Stimulated activated memory B cell treated with anti-CD40 and anti-IgM and Interleukin-4, amounts not matched to agents 10 μg/mL and 1 μg/mL and 100 μg/mL, for 72 hours (primary cell): ENCODE measurements at regions not wholly inside any gene's neighbourhood (a gene's known extent, or its start where the extent isn't known, plus 50 kb on each side); places are given as distances from the start of the nearest gene placed in this dataset.
"Not testable (repeated sequence)": the region's sequence is repeated elsewhere in the genome, so short reads cannot be mapped to it uniquely, and the experiment has no call there.

Experiments used
- ATAC-seq: fragments of 150-1000 bp; cut with Tn5 transposase; 2 replicates; pipeline ENCODE4 v1.10.0; 2021
- H3K27ac Mint-ChIP-seq: one replicate; pipeline ENCODE4 v1.8.0; 2022; ENCODE audit warnings: mild to moderate bottlenecking, mixed read lengths
- H3K27me3 Mint-ChIP-seq: one replicate; pipeline ENCODE4 v1.8.0; 2022; ENCODE audit warnings: mixed read lengths
- H3K36me3 Mint-ChIP-seq: one replicate; pipeline ENCODE4 v1.8.0; 2022; ENCODE audit warnings: mixed read lengths
- H3K4me1 Mint-ChIP-seq: one replicate; pipeline ENCODE4 v1.8.0; 2022; ENCODE audit warnings: mixed read lengths
- H3K4me3 Mint-ChIP-seq: one replicate; pipeline ENCODE4 v1.8.0; 2022; ENCODE audit warnings: mild to moderate bottlenecking, moderate library complexity, mixed read lengths
- H3K9me3 Mint-ChIP-seq: one replicate; pipeline ENCODE4 v1.8.0; 2022; ENCODE audit warnings: mixed read lengths

DNA sequence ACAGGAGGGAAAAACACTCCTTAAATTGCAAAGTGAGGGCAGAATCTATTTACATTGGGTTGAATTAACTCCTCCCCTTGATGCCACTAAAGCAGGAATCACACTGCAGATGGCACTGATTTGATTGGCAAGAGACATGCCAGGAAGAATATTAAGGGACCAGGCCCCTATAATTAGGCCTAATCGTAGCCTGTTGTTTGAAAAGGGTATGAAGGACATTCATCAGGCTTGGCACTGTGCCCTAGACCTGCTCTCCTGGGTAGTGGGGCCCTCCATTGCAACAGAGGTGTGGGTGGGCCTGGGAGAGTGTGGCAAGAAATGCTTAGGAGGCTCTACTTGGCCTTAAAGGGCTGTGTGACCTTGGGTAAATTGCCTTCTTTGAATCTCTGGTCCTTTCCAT lies 102.3 kb downstream of the SINHCAF start:
- H3K4me3 Mint-ChIP-seq, ATAC-seq, H3K36me3 Mint-ChIP-seq: not testable (repeated sequence)

DNA sequence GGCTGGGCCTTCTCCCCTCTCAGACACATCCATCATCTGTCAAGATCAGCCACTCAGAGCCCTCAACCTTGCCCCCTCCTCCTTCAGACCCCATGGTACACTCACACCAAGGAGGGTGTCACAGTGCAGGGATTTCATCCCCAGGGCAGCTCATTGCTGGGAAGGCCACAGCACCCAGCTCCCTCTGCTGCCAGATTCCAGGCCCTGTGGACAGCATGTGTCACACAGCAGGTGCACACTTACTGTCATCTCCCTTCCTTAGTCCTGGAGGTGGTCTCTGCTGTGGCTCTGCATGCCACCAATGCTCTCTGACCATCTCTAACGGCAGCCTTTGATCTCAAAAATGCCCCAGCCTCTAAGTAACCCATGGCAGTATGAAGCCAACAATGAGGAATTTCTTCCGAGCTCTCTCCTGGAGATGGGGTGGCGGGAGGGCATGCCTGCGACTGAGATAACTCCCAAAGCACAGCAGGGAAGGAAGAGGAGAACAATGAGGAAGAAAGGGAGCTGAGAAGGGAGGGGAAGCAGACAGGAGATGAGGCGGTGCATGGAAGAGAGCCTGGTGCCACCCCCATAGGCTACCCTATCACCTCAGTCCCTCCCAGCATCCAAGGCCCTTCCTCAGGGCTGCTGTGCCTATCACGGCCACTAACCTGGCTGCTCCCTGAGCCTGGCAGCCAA lies 101.0 kb downstream of the SINHCAF start:
- peaks cover 4% of the 10 kb centered on the region for H3K27me3 Mint-ChIP-seq
- no peak overlapping the region for H3K4me3 Mint-ChIP-seq
- H3K36me3 Mint-ChIP-seq = no peaks in the 10 kb centered on the region
- no peak for ATAC-seq
- H3K27ac Mint-ChIP-seq = no peak overlapping the region
- H3K4me1 Mint-ChIP-seq = no peaks in the 10 kb centered on the region
- no peaks in the 10 kb centered on the region for H3K9me3 Mint-ChIP-seq

More for the DNA sequence above, 102.3 kb downstream of the SINHCAF start:
- H3K4me1 Mint-ChIP-seq, H3K9me3 Mint-ChIP-seq, H3K27ac Mint-ChIP-seq: not testable (repeated sequence)
- H3K27me3 Mint-ChIP-seq = peaks cover 14% of the 10 kb centered on the region

DNA sequence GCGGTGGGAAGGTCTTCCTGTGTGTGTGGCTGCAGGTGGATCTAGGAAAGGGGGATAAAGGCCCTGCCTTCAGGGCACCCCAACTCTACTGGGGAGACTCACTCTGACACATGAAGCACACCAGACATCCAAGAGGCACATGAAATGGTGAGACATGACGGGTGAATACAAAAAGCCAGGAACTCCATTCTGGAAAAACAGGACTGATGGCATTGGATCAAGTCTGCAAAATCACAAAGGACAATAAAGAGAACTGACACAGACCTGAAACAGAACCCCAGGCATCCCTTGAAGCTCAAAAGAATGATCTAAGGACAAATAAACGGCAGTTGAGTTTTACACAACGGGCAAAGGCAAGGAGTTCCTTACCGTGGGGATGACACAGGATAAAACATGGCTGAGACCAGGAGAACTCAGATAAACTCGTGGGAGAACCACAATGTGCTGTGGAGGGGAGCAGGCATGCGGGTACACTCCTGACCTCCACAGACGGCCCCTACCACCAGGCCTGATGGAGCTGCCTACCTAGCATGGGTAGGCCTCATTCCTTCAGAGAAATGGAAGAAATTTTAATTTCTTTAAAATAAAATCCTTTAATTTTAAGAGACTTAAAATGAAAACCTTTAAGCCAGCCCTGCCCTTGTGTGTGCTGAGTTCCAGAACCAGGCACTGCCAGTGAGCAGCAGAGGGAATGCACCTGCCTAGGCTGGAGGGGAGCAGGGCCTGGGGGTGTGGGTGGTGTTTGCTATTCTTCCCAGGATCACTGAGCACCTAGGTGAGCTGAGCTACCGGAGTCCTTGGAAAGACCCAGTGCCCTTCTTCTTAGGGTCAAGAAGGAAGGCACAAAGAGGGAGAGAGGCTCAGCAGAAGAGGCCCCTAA lies 100.1 kb downstream of the SINHCAF start:
- H3K9me3 Mint-ChIP-seq = no peaks in the 10 kb centered on the region
- H3K36me3 Mint-ChIP-seq = no peaks in the 10 kb centered on the region
- no peaks in the 10 kb centered on the region for H3K4me1 Mint-ChIP-seq
- no peak overlapping the region for H3K4me3 Mint-ChIP-seq
- no peaks in the 10 kb centered on the region for H3K27me3 Mint-ChIP-seq
- ATAC-seq = no peak
- H3K27ac Mint-ChIP-seq = no peak overlapping the region

DNA sequence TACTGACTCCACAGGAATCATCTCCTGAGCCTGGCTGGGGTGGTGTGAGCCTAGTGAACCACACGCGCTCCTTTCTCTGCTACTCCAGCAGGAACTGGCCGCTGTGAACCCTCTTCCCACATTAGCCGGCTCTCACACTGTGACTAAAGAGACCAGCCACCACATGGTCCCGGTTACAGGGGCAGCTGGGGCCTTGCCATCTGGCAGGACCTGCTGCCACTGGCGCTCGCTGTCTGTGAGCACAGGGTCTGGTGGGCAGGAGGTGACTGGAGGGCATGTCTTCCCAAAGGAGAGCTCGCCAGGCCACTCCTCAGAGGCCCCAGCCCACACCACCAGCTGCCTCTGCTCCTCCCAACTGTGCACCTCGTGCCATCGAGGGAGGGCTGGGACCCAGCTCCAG lies 99.3 kb downstream of the SINHCAF start:
- H3K27me3 Mint-ChIP-seq = peaks cover 4% of the 10 kb centered on the region
- no peaks in the 10 kb centered on the region for H3K4me1 Mint-ChIP-seq
- H3K4me3 Mint-ChIP-seq = no peak overlapping the region
- peaks cover 3% of the 10 kb centered on the region for H3K9me3 Mint-ChIP-seq
- H3K36me3 Mint-ChIP-seq = no peaks in the 10 kb centered on the region
- no peak for ATAC-seq
- H3K27ac Mint-ChIP-seq = no peak overlapping the region

DNA sequence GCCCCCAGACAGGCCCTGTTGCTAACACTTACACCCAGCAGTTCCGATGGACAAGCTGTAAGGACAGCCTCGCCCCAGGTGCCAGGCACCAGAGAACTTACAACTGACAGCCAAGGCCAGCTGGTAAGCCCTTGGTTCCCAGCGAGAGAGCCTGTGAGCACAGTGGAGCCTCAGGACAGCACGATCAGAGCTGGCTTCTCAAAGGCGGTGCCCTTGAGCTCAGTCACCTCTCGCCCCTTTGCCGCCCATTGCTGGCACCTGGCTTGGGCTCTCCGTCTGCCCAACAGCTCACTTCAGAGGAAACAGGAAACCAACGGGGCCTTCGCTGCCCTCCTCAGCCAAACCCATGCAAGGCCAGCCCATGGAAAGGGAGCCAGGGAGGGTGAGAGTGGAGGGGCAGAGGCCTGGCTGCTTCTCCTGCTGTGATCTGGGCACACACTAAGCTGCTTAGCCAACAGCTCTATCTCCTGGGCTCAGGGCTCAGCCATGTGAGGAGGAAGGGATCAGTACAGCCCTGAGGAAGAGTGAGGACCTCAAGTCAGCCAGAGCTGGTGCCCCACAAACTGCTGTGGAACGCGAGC lies 98.5 kb downstream of the SINHCAF start:
- peak; percentile 3 for ATAC-seq
- Mint-ChIP-seq H3K4me1 (no peaks in the 10 kb centered on the region), H3K4me3 (no peak overlapping the region), H3K27ac (no peak overlapping the region), H3K27me3 (peaks cover 9% of the 10 kb centered on the region), H3K36me3 (no peaks in the 10 kb centered on the region), H3K9me3 (peaks cover 4% of the 10 kb centered on the region)

DNA sequence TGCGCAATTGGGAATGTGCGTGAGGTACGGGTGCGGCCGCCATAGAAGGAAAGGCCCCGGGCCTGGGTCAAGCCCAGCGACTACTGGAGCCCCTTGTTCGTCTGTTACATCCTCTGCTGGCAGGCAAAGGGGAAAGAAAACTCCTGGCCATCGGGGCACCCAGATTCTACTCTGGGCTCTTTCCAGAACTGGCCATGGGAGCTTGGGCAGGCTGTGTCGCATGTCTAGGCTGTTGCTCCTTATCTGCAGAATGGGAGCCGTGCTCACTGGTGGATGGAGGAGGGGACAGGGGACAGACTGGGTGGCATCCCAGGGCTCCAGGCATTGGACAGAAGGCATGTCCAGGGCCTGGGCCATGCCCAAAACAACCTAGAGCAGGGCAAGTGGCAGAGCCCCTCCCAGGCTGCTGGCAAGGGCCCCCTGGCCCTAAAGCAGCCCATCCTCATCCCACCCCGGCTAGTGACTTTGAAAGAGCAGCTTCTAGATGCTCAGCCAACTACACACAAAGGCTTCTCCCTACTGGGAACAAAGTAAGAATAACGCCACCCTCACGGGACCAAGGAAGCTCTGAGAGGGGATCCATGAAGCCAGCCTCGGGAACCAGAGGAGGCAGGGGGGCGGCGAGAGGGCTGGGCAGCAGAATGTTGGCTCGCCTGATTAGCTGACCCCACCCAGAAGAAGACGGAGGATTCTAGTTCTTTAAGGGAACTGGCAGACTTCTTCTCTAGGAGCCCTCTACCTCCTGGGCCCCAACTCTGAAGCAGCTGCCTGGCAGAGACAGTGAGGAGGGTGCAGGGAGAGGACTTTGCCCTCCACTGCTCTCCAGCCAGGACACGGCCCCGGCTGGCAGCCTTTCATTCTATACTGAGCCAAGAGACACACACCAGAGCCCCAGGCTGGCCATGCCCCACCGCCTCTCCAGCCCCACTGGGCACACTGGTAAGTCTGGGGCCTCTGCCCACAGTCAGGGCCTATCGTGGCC lies 96.8 kb downstream of the SINHCAF start:
- Mint-ChIP-seq H3K4me3 (no peak overlapping the region), H3K4me1 (no peaks in the 10 kb centered on the region), H3K36me3 (no peaks in the 10 kb centered on the region), H3K9me3 (peaks cover 4% of the 10 kb centered on the region), H3K27ac (no peak overlapping the region), H3K27me3 (peaks cover 13% of the 10 kb centered on the region)
- ATAC-seq = no peak

DNA sequence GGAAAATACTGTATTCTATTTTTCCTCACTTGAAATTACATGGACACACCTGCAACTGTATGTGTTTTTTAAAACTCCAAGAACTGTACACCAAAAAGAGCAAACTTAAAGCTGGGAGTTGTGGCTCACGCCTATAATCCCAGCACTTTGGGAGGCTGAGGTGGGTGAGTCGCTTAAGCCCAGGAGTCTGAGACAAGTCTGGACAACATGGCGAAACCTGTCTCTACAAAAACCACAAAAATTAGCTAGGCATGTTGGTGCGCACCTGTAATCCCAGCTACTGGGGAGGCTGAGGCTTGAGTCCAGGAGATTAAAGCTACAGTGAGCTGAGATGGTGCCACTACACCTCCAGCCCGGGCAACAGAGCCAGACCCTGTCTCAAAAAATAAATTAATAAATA lies 95.9 kb downstream of the SINHCAF start:
- H3K9me3 Mint-ChIP-seq = peaks cover 4% of the 10 kb centered on the region
- H3K27ac Mint-ChIP-seq = no peak overlapping the region
- no peaks in the 10 kb centered on the region for H3K36me3 Mint-ChIP-seq
- H3K27me3 Mint-ChIP-seq = peaks cover 21% of the 10 kb centered on the region
- no peak for ATAC-seq
- no peak overlapping the region for H3K4me3 Mint-ChIP-seq
- H3K4me1 Mint-ChIP-seq = no peaks in the 10 kb centered on the region
